ENCODE measurements at regions not wholly inside any gene's neighbourhood (a gene's known extent, or its start where the extent isn't known, plus 50 kb on each side); places are given as distances from the start of the nearest gene placed in this dataset.

DNA sequence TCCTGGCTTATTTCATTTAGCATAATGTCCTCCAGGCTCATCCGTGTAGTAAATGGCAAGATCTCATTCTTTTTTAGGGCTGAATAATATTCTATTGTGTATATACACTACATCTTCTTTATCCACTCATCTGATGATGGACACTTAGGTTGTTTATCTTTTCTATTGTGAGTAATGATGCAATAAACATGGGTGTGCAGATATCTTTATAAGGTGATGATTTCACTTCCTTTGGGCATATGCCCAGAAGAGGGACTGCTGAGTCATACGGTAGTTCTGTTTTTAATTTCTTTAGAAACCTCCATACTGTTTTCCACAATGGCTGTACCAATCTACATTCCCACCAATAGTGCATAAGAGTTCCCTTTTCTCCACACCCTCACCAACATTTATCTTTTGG, 317.6 kb upstream of the CNKSR2 start:
- Histone ChIP-seq H3K4me2 (no peak overlapping the region), H2AFZ (ENCODE audit: low read depth) (no peak overlapping the region), H3K27ac (ENCODE audit: low read depth in 2 of 2, low read length in 1 of 2) (no peak overlapping the region), H4K20me1 (ENCODE audit: insufficient read depth) (no peaks in the 10 kb centered on the region), H3K9me2 (no peaks in the 10 kb centered on the region), H3F3A (replicated peaks; ENCODE audit: insufficient read depth) (no peaks in the 10 kb centered on the region), H3K27me3 (ENCODE audit: insufficient read depth) (no peaks in the 10 kb centered on the region), H3K4me3 (ENCODE audit: low read depth in 2 of 2, low read length in 1 of 2) (no peak overlapping the region), H3K4me1 (ENCODE audit: control insufficient read depth in 1 of 2, insufficient read depth in 2 of 2, low read depth in 1 of 2, low read length in 1 of 2) (no peaks in the 10 kb centered on the region), H3K79me2 (ENCODE audit: insufficient read depth) (no peaks in the 10 kb centered on the region), H3K36me3 (replicated peaks in 1 of 2; ENCODE audit: control insufficient read depth in 1 of 2, insufficient read depth in 2 of 2, low read length in 1 of 2) (no peaks in the 10 kb centered on the region), H3K9me3 (no peaks in the 10 kb centered on the region), H3K9ac (no peak overlapping the region)
- no peak for DNase-seq
- WGBS (ENCODE audit: low lambda C conversion rate) = 19% methylated on average over 2 of the region's 2 CpGs
- TF ChIP-seq, protein P1, sequence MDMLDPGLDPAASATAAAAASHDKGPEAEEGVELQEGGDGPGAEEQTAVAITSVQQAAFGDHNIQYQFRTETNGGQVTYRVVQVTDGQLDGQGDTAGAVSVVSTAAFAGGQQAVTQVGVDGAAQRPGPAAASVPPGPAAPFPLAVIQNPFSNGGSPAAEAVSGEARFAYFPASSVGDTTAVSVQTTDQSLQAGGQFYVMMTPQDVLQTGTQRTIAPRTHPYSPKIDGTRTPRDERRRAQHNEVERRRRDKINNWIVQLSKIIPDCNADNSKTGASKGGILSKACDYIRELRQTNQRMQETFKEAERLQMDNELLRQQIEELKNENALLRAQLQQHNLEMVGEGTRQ (IDR thresholded peaks at IDR 0.05; ENCODE audit: borderline replicate concordance, low read depth, low read length) = no peak
- TF ChIP-seq PBX3 (IDR thresholded peaks at IDR 0.05) (no peak), CHD2 (IDR thresholded peaks at IDR 0.05; ENCODE audit: low read length, partially characterized antibody) (no peak), USF1 (IDR thresholded peaks at IDR 0.05; ENCODE audit: borderline replicate concordance, low read depth) (no peak), CTCF (IDR thresholded peaks at IDR 0.05) (no peak), POLR2AphosphoS5 (IDR thresholded peaks at IDR 0.05; ENCODE audit: low read depth, low read length) (no peak), EP300 (IDR thresholded peaks at IDR 0.05; ENCODE audit: borderline replicate concordance in 1 of 2, low read depth in 1 of 2, low read length in 1 of 2) (no peak), FOXJ3 (CRISPR knock-in tag; IDR thresholded peaks at IDR 0.05) (no peak), NFIC (IDR thresholded peaks at IDR 0.05; ENCODE audit: borderline replicate concordance) (no peak), JUND (IDR thresholded peaks at IDR 0.05) (no peak), FOSL2 (IDR thresholded peaks at IDR 0.05; ENCODE audit: borderline replicate concordance, low read depth) (no peak), TCF12 (IDR thresholded peaks at IDR 0.05) (no peak), GATA2 (CRISPR knock-in tag; IDR thresholded peaks at IDR 0.05) (no peak), RCOR1 (IDR thresholded peaks at IDR 0.05; ENCODE audit: low read length) (no peak), SMC3 (IDR thresholded peaks at IDR 0.05; ENCODE audit: low read depth, low read length) (no peak), FOXM1 (IDR thresholded peaks at IDR 0.05; ENCODE audit: low read depth) (no peak), REST (IDR thresholded peaks at IDR 0.05; ENCODE audit: low read depth, low read length) (no peak)
- TF ChIP-seq, protein P2, sequence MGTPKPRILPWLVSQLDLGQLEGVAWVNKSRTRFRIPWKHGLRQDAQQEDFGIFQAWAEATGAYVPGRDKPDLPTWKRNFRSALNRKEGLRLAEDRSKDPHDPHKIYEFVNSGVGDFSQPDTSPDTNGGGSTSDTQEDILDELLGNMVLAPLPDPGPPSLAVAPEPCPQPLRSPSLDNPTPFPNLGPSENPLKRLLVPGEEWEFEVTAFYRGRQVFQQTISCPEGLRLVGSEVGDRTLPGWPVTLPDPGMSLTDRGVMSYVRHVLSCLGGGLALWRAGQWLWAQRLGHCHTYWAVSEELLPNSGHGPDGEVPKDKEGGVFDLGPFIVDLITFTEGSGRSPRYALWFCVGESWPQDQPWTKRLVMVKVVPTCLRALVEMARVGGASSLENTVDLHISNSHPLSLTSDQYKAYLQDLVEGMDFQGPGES (IDR thresholded peaks at IDR 0.05; ENCODE audit: low read depth, low read length) = no peak
- POLR2A ChIA-PET = no interaction called here
- CTCF ChIA-PET = no interaction called here
